NCI-H526 treated with DMSO at 0.1 percent for 48 hours (cell line): ENCODE measurements at regions not wholly inside any gene's neighbourhood (a gene's known extent, or its start where the extent isn't known, plus 50 kb on each side); places are given as distances from the start of the nearest gene placed in this dataset.

Experiments used
- DNase-seq: peaks from one replicate; lab custom pipeline; 2025; lab: John Stamatoyannopoulos, UW

GRCh38 chr3:176714034-176714433 is 483.2 kb downstream of the TBL1XR1 start:
- no peak for DNase-seq

- DNase-seq: no peak
Observed at GRCh38 chr3:176712191-176712590, 485.1 kb downstream of the TBL1XR1 start.

- DNase-seq: no peak
Observed at GRCh38 chr3:176699288-176699687, 498.0 kb downstream of the TBL1XR1 start.

- no peak for DNase-seq
Observed at GRCh38 chr3:176697284-176697889, 499.9 kb downstream of the TBL1XR1 start.

- no peak for DNase-seq
Observed at GRCh38 chr3:176696816-176697215, 500.5 kb downstream of the TBL1XR1 start.

GRCh38 chr3:176692966-176693785 is 504.1 kb downstream of the TBL1XR1 start:
- no peak for DNase-seq

- DNase-seq: no peak
Observed at GRCh38 chr3:176692199-176692965, 504.9 kb downstream of the TBL1XR1 start.

- DNase-seq: no peak
Observed at GRCh38 chr3:176690083-176690869, 507.0 kb downstream of the TBL1XR1 start.

- no peak for DNase-seq
Observed at GRCh38 chr3:176687754-176688153, 509.5 kb downstream of the TBL1XR1 start.

- DNase-seq: no peak
Observed at GRCh38 chr3:176683382-176683781, 513.9 kb downstream of the TBL1XR1 start.

- DNase-seq: peak; percentile 67
Observed at GRCh38 chr3:176663837-176664831, 533.1 kb downstream of the TBL1XR1 start.

GRCh38 chr3:176663387-176663786 is 533.9 kb downstream of the TBL1XR1 start:
- peak; percentile 46 for DNase-seq

GRCh38 chr3:176661432-176661964 is 535.8 kb downstream of the TBL1XR1 start:
- no peak for DNase-seq

- DNase-seq: no peak
Observed at GRCh38 chr3:176655404-176656094, 541.7 kb downstream of the TBL1XR1 start.

GRCh38 chr3:176651622-176652021 is 545.7 kb downstream of the TBL1XR1 start:
- DNase-seq: no peak

- no peak for DNase-seq
Observed at GRCh38 chr3:176650478-176650877, 546.8 kb downstream of the TBL1XR1 start.

- DNase-seq: no peak
Observed at GRCh38 chr3:176647987-176648386, 549.3 kb downstream of the TBL1XR1 start.

- peak; percentile 81 for DNase-seq
Observed at GRCh38 chr3:176633511-176633910, 563.8 kb downstream of the TBL1XR1 start.

GRCh38 chr3:176632925-176633324 is 564.4 kb downstream of the TBL1XR1 start:
- DNase-seq: peak; percentile 97

- DNase-seq: no peak
Observed at GRCh38 chr3:176631165-176631564, 566.1 kb downstream of the TBL1XR1 start.
